HG03159 (cell line): ENCODE measurements at regions not wholly inside any gene's neighbourhood (a gene's known extent, or its start where the extent isn't known, plus 50 kb on each side); places are given as distances from the start of the nearest gene placed in this dataset.
"Not testable (repeated sequence)": the region's sequence is repeated elsewhere in the genome, so short reads cannot be mapped to it uniquely, and the experiment has no call there.

Experiments
- ATAC-seq: cut with Tn5 transposase; IDR thresholded peaks from one replicate; pipeline ENCODE4 v1.9.1; 2021; ENCODE audit warnings: mild to moderate bottlenecking, moderate library complexity; ENCODE audit not compliant: unreplicated experiment

DNA sequence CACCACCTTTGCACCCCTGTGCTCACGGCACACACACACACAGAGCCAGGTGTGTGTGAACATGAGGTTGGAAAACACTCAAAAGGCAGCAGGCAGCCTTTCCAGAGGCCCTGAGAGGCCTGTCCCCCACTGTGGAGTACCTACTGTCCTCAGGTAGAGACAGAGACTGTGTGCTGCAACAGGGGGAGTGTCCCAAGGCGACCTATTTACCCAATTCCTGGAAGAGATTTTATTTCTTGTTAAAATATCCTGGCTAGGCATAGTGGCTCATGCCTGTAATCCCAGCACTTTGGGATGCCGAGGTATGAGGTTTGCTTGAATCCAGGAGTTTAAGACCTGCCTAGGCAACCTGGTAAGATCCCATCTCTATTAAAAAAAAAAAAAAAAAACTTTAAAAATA, 108.5 kb downstream of the COPRS start:
- no peak for ATAC-seq

DNA sequence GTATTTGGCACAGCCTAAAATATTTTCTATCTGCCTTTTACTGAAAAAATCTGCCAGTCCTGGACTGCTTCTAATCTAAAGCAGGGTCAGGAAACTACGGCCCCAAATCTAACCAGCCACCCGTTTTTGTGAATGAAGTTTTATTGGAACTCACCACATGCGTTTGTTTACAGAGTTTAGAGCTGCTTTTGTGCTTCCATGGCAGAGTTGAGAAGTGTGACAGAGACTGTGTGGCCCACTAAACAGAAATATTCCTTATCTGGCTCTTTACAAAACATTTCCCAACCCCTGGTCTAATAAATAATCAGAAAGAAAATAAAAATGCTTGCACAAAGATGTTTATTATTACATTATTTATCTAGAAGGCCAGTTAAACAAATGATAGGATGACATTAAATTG, 110.2 kb downstream of the COPRS start:
- no peak for ATAC-seq

DNA sequence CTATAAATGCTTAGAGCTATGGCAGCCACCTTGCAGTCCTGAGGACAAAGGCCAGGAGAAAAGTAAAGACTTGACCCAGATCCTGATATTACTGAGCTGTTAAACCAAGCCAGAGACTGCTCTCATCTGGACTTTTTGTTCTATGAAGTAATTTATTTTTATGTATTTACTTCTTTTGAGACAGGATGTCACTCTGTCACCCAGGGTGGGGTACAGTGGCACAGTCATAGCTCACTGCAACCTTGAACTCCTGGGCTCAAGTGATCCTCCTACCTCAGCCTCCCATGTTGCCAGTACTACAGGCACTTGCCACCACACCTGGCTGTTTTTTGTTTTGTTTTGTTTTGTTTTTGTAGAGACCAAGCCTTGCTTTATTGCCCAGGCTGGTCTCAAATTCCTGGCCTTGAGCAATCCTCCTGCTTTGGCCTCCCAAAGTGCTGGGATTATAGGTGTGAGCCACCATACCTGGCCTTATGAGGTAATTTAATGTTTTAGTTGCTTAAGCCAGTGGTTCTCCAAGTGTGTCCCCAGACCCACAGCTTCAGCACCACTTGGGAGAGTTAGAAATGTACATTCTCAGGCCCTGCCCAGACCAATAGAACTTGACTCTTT, 112.1 kb downstream of the COPRS start:
- ATAC-seq, result no peak

DNA sequence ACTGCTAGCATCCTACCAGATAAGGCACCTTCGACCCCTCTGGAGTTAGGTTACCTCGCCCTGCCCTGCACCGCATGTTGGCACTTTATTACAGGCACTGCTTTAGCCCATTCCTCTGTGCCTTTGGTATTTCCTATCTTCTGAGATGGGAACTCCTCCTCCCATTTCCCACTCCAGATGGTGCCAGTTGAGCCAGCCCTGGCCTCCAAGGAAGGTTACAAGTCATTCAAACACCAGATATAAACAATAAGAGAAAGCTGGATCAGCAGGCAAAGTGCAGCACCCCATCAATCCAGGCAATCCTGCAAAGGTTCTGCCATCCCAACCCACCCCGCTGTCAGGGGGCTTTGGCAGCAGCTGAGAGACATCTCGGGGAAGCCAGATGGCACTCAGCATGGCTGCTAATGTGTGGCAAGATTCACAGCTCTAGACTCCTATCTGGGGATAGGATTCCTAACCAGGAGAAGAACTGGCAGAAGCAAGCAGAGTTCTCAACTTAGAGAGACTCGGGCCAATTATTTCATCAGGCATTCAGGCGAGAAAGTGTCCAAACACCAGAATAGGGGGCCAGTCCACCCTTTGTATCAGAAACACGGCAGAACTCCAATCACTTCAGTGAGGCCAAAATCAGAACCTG, 113.0 kb downstream of the COPRS start:
- ATAC-seq, result no peak

DNA sequence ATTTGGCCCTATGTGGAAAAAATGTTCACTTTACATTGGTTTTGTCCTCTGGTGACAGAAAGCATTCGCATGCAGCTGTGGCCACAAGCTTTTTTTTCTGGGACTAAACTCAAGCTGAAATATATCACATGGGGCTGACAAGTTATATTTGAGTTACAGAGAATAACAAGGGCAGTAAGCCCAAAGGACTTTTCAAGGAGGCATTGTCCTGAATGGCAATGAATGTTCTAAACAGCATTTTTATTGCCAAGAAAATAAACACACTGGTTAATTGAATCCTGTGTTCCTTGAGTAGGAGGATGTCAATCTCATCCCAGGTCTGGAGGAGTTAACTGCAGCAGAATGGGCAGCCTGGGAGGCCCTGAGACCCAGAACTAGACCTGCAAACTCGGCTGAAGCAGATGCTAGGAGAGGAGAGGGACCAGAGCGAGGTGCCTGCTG, 114.5 kb downstream of the COPRS start:
- ATAC-seq, result no peak

DNA sequence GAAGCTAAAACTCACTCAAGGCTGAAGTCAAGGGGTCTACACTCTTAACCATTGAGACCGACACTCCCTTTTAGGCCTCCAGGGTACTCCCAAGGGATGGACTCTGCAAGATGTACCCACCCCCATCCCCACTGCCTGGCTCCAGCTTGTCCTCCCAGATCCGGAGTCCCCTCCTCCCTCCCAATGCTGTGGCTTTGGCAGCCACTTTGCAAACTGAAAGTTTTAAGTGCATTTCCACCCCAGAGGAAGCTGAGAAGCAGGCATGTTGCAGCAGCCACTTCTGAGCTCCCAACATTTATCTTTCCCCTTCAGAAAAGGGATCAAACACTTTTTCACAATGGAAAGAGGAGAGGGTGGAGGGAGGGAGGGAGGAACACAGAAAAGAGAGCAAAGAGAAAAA, 115.2 kb downstream of the COPRS start:
- no peak for ATAC-seq

DNA sequence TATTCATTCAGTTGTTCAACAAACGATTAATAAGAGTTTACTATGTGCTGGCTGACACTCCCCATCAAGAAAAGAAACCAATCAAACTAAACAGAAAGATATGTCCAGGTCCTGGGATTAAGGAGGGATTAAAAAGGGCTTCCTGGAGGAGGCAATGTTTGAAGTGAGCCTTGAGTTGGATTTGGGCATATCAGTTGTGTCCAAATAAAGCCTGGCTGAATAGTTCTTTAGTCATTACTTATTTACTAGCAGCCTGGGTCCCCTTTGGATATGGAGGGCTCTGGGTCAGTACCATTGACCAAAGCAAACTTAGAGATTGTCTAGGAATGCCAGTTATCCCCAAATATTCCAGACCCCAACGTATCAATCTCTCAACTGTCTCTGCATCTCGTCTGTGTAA, 117.7 kb downstream of the COPRS start:
- no peak for ATAC-seq

DNA sequence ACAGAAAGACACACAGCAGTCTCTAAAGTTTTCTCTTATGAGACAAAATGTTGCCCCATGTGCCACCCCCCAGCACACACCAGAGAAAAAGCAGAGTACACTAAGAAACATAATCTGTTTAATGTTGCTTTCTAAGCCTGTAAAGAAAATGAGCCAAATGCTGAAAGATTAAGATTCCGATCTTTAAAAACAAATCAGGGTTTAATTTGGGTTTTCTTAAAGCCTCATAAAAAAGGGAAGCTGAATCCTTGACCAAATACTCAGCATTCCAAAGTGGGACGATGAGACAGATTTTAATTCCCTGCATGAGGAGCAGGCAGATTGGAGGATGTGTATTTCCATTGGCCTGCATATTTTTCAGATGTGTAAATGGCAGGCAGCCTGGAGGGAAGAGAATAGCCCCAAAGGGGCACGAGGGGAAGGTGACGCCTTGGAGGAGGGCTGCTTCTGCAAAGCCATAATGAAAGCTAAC, 118.4 kb downstream of the COPRS start:
- ATAC-seq, result no peak

DNA sequence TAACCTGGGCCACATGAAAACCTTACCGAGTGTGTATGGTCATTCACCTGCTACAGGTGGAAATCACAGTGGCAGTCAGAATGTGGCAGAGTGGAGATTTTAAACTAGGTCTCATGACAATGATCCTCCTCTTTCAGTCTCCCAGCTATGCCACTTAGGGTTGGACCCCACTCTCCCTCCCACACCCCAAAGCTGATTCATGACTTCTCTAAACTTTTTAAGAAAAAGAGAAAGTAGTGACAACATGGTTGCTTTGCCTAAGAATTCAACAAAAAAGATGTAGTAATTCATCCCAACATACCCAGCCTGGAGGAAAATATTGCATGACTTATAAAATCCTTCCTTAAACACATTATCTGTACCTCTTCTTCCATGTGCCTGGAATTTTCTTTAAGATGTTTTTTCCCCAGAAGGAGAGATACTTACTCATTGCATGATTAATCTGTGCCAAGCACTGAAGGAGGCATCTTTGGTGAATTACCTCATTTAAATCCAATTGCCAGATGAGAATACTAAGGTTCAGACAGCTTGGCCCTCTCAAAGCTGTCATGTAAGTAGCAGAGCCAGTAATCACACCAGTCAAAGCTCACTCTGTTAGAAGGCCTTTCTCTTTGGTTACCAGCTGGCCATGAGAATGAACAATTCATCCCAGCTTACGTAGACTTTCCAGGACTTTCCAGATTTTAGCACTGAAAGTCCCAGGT, 119.9 kb downstream of the COPRS start:
- ATAC-seq, result no peak

DNA sequence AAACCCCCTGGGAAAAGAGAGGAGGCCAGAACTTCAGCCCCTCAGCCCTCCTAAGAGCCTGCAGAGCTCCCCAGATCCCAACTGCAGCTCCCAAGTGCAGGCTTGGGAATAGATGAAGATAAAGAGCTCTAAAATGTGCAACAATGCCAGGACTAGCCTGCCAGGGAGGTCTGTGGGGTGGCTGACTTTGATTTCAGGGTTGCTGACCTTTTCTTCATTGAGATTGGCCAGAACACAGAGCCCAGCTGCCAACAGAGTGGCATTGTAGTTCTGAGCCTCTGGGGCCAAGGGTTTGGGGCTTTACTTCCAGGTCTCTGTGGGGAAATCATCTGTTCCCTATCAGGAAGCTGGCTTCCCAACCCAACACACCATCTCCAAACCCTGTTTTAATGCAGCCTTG, 120.6 kb downstream of the COPRS start:
- no peak for ATAC-seq

DNA sequence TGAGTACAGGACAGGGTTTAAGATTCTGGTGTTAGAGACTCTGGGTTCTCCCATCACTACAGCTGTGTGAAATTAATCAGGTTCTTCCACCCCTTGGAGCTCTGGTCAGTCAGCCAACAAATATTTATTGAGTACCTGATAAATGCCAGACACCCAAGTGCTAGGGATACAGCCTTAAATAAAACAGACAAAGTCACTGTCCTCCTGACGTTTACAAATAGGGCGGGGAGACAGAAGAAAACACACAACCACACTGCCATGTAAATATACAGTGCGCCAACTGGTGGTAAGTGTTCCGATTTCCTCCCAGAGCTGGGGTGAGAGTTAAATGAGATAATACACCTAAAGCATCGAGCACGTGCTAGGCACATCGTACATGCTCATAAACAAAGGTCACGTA, 121.0 kb downstream of the COPRS start:
- no peak for ATAC-seq

DNA sequence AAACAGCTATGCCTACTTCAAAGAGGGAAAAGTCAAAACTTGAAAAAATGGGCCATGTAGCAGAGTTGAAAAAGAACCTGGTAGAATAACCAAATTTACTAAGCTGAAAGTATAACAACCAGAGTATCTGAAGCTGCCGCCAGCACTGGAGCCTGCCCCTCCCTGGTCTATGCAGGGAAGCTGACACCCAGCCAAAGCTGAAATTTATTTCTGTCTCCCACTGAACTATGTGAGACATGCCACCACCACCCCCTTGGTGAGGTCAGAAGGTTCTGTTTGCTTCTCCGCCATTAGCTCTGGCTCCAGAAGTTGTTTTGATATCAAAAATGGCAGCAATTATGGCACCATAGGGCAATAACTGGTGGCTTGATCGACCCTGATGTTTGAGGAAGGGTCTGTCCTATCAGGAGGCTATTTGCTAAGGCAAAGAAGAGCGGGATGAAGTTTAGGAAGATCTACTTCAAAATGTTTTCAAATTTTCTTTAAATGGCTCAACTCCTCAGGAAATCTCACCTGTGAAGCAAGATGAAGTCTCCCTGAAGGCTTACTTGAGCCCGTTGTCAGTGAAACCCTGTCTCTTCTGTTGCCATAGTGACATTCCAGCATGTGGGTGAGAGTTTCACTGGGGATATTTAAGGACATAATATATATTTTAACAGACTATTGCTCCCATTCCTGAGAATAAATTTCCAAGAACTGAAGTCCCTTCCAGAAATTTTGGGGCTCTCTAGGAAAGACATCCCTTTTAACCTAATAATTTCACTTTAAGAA, 122.0 kb downstream of the COPRS start:
- ATAC-seq, result no peak

DNA sequence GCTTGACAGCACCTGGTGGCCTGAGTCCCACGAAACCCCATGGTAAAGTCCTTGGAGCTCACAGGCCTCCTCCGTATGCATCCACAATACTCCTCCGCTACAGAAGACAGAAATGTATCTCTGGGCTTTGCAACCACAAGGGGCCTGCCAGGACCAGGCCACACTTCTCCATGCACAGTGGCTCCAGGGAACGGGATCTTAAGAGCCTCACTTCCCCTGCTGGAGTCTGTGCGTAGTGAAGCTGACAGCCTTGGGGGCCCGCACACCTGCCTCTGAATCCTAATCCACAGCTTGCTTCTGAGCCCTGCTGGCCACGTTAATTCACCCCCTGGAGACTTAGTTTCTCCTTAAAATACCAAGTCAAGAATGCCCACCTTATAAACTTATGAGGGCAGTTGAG, 125.7 kb downstream of the COPRS start:
- no peak for ATAC-seq

DNA sequence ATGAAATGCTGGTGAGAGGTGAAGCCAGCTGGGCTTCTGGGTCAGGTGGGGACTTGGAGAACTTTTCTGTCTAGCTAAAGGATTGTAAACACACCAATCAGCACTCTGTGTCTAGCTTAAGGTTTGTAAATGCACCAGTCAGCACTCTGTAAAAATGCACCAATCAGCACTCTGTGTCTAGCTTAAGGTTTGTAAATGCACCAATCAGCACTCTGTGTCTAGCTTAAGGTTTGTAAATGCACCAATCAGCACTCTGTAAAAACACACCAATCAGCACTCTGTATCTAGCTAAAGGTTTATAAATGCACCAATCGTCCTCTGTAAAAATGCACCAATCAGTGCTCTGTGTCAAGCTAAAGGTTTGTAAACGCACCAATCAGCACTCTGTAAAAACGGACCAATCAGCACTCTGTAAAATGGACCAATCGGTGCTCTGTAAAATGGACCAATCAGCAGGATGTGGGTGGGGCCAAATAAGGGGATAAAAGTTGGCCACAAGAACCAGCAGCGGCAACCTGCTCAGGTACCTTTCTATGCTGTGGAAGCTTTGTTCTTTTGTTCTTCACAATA, 127.4 kb downstream of the COPRS start:
- not testable (repeated sequence) for ATAC-seq

DNA sequence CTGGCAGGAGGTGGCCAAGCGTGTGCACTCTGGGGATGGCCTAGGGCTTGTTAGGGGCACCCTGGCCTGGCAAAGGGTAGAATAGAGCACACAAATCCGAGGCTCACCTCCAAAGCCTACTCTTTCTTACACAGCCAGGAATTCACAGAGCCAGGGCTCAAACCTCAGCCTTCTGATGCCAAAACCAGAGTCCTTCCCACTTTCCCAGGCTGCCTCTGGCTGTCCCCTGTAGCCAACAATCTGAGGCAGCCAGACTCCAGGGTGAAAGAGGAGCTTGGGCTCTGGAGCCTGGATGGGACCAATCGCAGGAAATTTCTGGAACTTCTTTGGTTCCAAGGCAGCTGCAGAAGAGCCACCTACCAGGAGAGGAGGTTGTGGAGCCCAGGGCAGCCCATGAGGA, 127.9 kb downstream of the COPRS start:
- ATAC-seq, result no peak

DNA sequence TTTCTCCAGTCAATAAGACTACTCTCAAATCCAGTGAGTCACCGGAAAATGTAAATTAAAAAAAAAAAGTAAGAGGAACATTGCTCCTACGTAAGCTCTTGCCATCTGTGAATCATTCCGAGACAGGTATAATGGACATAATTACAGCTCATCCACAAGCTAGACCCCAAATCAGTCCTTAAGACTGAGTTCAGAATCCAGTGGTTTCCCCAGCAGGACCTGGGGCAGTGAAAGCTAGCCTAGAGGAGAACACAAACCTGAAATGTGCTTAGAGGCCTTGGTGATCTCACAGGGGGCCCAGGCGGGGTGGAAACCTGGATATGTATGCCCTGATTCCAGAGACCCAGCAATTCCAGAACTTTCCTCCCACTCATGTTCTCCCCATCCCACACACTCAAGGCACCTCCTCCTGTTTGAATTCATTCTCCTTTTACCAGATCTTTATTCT, 132.0 kb downstream of the COPRS start:
- no peak for ATAC-seq

DNA sequence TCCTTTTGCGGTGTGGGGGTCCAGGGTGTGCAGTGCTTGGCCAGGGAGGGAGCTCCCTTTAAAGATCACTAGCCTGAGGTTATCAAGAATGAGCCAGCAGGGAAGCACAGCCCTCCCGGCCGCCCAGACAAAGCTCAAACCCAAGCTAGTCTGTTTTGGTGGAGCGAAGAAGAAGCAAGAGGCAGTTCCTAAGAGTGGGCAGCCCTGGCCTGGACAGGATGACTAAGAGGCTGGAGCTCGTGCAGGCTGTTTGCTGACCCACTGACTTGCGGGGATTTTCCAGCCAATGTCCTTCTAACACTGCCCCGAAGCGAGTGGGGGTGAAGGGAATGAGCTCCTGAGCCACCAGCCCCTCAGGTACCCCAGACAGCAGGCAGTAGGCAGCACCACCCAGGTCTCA, 134.4 kb downstream of the COPRS start:
- no peak for ATAC-seq

DNA sequence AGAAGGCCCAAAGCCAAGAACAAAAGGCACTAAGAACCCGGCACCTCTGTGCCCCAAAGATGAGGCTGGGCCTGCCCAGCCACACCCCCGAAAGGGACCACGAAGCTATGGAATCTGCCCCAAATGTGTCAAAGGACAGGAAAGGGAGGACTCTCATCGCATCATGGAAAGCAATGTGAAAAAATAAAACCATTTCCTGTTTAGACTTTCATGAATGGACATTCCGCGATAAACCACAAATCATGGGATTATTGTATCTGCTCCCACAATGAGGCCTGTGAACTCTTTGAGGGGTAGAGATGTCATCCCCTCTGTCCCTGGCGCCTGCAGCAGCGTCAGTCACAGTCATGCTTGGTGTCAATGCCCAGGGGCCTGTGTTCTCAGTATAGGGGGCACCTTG, 135.0 kb downstream of the COPRS start:
- no peak for ATAC-seq

DNA sequence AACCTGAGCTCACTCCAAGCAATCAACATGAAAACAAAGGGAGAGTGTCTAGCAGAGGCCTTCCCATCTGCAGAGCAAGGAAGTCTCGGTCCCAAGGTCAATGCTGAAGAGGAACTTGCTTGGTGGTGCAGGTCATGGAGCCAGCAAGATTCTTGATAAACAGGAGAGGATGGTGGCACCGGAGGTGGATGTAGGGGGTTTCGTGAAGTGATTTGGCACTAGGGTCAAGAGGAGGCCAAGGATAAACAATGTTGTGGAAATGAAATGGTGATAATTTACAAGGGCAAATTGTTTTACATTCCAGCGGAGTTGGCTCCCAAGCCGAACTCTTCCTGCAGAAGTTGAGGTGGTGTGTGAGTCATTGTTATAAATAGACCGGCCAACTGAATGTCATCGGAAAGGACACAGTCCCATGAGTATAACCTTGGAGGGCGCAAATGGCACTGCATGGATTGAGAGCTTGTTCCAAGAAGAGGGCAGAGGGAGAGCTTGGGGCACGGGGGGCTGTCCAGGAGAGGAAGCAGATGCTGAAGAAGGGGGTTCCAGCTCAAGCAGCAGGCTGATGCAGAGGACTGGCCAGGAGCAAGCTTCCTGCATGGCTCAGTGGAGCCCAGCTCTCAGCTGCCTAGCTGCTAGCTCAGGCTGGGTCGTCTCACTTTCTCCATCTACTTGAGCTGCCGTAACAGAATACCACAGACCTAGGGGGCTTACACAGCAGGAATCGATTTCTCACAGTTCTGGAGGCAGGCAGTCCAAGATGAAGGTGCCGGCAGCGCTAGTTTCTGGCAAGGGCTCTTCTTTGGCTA, 136.6 kb downstream of the COPRS start:
- no peak for ATAC-seq

DNA sequence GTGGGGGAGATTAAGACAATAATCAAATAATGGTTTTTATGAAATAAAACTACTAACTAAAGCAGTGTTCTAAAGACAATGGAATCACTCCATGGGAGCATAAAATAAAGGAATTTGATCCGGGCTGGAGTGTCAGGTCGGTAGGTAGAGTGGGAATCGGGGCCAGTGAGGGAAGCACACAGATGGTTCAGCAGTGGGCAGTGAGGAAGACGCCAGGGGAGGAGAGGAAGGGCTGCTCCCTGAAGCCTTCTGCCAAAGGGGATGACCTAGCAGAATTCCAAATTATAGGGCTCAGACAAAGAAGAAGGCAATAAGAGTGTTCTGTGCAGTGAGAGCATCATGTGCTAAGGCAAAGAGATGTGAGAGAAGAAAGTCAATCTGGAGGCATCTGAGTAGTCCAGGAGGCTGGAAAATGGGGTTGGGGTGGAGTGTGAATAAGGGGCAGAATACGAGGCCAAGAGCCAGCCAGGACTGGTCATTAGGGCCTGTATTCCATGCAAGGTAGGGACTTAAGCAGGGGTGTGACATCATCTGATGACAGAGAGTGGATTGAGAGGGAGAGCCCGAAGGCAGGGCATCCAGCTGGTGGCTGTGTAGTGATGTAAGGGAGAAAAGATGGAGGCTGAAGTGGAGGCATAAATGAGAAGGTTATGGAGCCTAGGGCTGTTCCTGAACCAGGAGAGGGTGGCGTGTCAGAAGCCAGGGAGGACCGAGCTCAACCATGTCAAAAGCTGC, 137.6 kb downstream of the COPRS start:
- ATAC-seq, result no peak
